Fibroblast of the aortic adventitia (primary cell): ENCODE measurements at regions not wholly inside any gene's neighbourhood (a gene's known extent, or its start where the extent isn't known, plus 50 kb on each side); places are given as distances from the start of the nearest gene placed in this dataset.

ENCODE experiments used
- DNase-seq: peaks from one replicate; pipeline ENCODE4 v3.0.0-alpha.2; 2010; ENCODE audit warnings: low read depth
- H3K4me3 ChIP-seq: 2 replicates; pipeline ENCODE4 v1.5.1; 2011; ENCODE audit warnings: low read depth, mild to moderate bottlenecking, control low read depth, low read length, moderate library complexity
- CTCF ChIP-seq: IDR thresholded peaks from 2 replicates; pipeline ENCODE4 v1.5.1; 2011; ENCODE audit warnings: mild to moderate bottlenecking, low read length, control low read depth, inconsistent platforms; ENCODE audit not compliant: insufficient read depth

- no peak for TF ChIP-seq CTCF
- DNase-seq, result no peak
Observed at GRCh38 chr7:109076396-109076972, 506.8 kb downstream of the DNAJB9 start.

GRCh38 chr7:109091042-109091441 lies 521.4 kb downstream of the DNAJB9 start:
- DNase-seq, result no peak
- TF ChIP-seq CTCF, result no peak
- H3K4me3 ChIP-seq, result no peak overlapping the region

More at GRCh38 chr7:109076396-109076972, 506.8 kb downstream of the DNAJB9 start:
- no peak overlapping the region for H3K4me3 ChIP-seq

- TF ChIP-seq CTCF, result no peak
- no peak for DNase-seq
- no peak overlapping the region for H3K4me3 ChIP-seq
Observed at GRCh38 chr7:109092268-109092667, 522.6 kb downstream of the DNAJB9 start.

GRCh38 chr7:109101332-109101731 lies 531.7 kb downstream of the DNAJB9 start:
- H3K4me3 ChIP-seq, result no peak overlapping the region
- DNase-seq, result no peak
- TF ChIP-seq CTCF, result no peak

- H3K4me3 ChIP-seq, result no peak overlapping the region
- TF ChIP-seq CTCF, result no peak
- DNase-seq, result no peak
Observed at GRCh38 chr7:109109558-109109957, 539.9 kb downstream of the DNAJB9 start.

- no peak for DNase-seq
- no peak for TF ChIP-seq CTCF
- H3K4me3 ChIP-seq, result no peak overlapping the region
Observed at GRCh38 chr7:109111086-109111485, 541.4 kb downstream of the DNAJB9 start.
